GM19468 (cell line): ENCODE measurements at regions not wholly inside any gene's neighbourhood (a gene's known extent, or its start where the extent isn't known, plus 50 kb on each side); places are given as distances from the start of the nearest gene placed in this dataset.
"Not testable (repeated sequence)": the region's sequence is repeated elsewhere in the genome, so short reads cannot be mapped to it uniquely, and the experiment has no call there.

Experiments used
- ATAC-seq: cut with Tn5 transposase; IDR thresholded peaks from one replicate; pipeline ENCODE4 v1.9.1; 2021; ENCODE audit warnings: mild to moderate bottlenecking, moderate library complexity, moderate number of reproducible peaks; ENCODE audit not compliant: unreplicated experiment; ENCODE audit errors: extremely low read depth

DNA sequence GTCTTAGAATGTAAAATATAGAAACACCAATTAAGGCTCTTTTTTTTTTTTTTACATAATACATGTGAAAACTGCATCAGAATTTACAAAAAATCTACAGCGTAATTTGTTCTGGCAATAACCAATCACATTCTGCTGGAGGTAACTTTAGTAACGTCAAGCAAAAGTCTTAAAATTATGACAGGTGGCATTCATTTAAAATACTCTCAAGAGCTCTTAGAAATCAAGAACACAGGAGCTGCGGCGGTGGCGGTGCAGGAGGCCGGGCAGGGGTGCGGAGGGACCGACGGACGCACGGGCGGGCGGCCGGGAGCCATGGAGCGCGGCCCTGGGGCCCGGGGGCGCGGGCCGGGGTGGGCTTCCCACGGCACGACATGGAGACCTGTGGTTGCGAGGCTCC, 202.4 kb downstream of the USP22 start:
- not testable (repeated sequence) for ATAC-seq

DNA sequence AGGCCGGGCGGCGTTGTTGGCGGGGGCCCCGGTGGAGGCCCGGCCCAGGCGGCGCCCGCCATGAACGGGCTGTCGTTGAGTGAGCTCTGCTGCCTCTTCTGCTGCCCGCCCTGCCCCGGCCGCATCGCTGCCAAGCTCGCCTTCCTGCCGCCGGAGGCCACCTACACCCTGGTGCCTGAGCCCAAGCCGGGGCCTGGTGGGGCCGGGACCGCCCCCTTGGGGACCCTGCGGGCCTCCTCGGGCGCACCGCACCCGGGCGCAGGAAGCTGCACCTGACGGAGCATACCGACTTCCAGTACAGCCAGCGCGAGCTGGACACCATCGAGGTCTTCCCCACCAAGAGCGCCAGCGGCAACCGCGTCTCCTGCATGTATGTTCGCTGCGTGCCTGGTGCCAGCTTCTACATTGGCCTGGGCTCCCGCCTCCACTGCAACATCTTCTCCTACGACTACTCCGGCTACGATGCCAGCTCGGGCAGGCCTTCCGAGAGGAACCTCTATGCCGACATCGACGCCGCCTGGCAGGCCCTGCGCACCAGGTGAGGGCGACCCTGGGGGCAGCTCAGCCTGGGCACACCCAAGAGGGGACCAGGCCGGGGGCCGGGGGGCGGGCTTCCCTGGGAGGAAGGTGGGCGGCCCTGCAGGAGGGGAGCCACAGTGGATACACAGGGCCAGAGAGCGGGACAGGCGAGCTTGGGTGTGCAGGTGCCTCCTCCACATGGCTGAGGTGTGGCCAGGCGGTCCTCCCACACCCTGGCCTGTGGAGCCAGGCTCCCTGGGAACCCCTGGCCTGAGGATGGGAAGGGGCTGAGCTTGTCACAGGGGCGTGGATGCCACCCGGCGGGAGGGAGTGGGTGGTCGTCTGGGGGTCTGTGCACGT, 201.6 kb downstream of the USP22 start:
- ATAC-seq = not testable (repeated sequence)

DNA sequence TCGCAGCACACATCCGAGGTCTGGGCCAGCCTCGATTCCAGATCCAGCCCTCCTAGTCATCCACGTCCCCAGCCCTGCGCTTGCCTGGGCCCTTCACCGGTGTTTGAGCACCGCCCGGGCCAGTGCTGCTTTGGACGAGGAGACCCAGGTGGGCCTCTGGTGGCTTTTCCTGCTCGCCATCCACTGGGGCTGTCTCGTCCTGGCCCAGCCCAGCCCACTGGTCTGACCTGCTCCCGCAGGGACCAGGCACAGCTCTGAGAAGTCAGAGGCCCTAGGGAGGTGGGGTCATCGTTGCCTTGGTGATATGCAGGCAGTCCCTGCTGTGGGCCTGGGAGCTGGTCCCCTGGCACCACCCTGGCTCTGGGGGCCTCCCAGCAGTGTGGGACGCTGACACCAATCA, 200.8 kb downstream of the USP22 start:
- not testable (repeated sequence) for ATAC-seq

DNA sequence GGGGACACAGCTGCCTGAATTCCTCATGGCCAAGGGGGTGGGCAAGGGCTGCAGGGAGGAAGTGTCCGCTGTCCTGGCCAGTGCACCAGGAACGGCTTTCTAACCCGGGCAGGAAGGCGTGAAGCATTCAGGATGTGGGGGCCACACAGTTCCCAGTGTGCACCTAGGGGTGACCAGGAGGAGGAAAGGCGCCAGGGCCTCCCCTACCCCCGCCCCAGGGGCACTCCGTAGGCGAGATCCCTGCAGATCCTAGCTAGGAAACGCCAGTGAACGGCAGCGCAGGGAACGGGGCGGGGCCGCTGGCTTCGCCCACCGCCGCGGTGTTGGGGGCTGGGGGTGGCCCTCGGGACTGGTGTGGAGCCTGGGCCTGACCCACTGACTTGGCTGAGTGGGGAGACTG, 199.6 kb downstream of the USP22 start:
- not testable (repeated sequence) for ATAC-seq

DNA sequence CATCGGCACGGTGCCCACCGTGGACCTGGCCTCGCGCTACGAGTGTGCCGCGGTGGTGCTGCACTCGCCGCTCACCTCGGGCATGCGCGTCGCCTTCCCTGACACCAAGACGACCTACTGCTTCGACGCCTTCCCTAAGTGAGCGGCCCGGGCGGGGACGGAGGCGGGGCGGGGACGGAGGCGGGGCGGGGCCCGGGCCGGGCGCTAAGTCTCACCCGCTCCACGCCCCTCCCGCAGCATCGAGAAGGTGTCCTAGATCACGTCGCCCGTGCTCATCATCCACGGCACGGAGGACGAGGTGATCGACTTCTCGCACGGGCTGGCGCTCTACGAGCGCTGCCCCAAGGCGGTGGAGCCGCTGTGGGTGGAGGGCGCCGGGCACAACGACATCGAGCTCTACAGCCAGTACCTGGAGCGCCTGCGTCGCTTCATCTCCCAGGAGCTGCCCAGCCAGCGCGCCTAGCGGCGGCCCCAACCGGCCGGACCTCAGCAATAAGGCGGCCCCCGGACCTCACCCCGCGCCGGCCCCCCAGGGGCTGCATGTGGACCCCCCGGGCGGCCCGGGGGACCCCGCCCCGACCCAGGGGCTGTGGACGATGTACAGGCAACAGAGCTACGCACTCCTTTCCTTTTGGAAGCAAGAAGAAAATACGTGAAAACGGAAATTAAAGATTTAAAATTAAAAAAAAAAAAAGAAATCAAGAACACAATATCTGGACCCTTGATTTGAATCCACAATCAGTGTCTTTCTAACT, 198.8 kb downstream of the USP22 start:
- ATAC-seq = not testable (repeated sequence)

DNA sequence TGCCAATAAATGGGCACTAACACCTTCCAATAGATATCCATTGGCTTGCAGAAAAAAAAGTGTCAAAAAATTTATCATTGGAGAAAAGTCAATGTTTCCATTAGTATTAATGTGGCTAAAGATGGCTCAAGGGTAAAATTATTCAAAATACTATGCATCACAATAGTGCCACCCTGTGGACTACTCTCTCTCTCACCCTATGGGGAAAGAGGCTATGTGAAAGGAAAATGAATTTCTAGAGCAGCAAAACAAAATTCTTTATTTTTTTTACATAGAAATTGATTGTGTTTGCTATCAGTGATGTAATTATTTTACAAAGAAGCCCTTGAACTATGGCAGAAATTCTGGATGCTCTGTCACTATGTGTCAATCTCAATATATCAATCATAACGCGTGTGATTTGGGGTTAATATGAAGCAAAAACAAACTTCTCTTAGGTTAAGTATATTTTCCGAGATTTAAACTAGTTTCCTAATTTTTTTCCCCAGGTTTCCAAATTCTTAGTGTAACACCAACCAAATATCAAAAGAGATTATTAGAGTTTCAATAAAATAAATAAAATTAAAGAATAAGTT, 193.9 kb downstream of the USP22 start:
- ATAC-seq = not testable (repeated sequence)

DNA sequence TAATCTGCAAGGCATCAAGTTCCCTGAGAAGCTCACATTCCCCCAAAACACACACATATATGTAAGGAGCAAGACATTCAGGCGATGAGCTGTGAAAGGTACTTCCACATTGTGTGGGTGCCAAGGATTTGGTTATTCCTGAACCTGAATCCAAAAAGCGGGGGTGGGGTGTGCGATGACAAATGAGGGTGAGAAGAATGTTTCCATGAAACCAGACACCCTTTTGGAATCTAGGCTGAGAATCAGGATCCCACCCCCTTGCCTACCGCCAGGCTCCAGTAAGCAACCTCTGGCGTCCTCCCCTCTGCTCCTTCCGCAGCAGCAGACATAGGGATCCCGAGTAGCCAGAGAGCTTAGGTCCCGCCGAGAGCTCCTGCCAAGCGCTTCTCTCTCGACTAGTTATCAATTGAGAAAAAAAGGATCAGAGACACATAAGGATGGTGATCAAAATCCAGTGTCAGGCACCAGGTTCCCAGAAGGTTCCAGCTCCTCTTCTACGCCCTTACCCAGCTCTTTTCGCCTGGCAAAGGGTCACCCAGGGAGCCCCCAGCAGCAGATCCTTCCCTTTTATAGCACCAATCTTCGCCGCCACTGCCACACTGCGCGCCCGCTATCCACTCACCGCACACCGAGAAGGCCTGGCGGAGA, 191.1 kb downstream of the USP22 start:
- ATAC-seq = not testable (repeated sequence)

DNA sequence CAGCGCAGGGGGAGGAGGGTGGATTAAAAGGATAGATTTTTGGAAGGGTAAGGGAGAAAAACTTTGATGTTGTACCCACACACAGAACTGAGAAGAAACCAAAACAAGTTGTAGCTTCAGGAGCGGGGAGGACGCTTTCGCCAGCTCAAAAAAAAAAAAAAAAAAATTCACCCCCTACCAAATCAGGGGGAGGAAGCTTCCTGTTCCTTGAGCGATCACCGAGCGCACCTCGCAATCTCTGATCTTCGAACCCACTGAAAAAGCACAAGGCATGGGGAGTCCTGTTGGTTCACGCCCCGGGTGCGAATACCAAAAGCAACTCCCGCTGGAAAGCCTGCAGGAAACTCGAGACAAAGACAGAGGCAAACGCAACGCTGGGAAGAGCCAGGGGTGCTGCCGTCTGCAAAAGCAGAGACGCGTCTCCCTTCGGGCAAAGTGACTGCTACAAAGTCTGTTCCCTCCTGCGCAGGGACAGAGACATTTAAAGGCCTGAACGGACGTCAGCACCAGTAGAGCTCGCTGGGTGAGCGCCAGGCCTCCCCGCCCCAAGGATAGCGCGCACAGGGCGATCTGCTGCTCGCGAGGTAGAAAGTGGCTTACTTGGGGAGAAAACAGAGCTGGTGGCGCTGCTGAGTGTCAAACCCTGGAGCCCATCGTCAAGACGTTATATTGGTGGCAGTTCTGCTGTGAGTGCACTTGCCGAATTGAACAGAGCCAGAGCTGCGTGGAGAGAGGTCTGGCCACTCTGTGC, 190.4 kb downstream of the USP22 start:
- ATAC-seq = no peak

DNA sequence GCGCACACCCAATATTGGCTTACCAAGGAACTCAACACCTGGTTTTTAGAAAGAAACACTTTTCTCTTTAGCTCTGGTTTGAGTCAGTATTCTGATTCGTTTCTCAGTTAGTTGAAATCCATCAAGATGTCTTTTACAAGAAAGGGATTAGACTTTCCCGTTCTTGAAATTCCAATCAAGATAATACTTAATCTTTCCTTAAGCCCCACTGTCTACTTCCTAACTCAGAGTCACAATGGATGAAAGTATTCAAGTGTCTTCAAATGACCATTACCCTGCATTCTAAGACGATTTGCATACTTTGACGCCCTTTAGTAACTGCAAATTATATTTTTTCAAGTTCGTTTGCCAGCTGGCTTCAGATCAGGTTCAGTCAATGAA, 189.8 kb downstream of the USP22 start:
- ATAC-seq = no peak

DNA sequence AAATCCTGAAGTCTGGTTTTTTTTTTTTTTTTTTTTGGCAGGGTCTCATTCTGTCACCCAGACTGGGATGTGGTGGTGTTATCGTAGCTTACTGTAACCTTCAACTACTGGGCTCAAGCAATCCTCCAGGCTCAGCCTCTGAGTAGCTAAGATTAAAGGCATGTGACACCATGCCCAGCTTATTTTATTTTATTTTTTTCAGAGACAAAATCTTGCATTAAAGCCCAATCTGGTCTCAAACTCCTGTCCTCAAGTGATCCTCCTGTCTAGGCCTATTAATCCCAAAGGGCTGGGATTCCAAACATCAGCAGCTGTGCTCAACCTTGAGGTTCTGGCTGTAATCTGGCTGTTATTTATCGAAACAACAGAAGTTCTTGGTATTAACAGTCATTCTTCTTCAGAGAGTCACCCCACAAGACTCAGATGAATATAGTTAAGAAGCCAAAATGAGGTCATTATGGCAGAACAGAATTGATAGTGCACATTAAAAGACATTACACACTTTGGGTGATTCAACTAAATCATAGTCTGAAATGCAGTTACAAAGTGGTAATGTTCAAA, 186.8 kb downstream of the USP22 start:
- ATAC-seq = not testable (repeated sequence)

DNA sequence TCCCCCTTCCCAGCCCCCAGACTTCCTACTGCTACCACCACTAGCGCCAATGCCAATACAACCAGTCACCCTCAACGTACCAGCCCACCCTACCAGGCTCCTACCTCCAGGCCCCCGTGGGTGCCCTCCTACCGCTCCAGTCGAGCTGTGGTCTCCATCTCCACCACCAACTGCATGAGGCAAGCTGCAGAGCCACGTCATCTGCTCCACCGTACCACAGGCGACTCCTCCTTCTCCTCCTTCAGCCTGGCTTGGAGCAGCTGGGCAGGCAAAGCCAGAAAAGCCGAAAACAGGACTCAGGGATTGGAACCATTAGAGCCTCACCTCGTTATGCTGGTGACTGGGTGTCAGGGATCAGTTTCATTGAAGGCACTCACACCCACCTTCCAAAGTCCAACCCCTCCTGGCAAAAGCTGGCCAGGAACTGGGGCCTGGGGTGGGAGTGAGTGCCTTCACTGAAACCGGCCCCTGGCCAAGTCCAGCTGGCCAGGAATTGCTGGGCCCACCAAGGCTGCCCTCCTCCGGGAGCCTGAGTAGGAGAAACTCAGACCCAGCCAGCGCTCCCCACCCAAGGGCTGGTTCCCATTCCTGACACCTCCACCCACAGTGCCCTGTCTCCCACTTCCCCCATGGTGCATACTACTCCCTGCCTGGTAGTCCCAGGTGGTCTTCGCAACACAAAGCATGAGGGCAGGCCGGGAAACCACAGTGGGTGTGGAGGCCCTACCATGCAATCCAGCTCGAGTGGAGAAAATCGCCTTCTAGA, 176.2 kb downstream of the USP22 start:
- not testable (repeated sequence) for ATAC-seq

DNA sequence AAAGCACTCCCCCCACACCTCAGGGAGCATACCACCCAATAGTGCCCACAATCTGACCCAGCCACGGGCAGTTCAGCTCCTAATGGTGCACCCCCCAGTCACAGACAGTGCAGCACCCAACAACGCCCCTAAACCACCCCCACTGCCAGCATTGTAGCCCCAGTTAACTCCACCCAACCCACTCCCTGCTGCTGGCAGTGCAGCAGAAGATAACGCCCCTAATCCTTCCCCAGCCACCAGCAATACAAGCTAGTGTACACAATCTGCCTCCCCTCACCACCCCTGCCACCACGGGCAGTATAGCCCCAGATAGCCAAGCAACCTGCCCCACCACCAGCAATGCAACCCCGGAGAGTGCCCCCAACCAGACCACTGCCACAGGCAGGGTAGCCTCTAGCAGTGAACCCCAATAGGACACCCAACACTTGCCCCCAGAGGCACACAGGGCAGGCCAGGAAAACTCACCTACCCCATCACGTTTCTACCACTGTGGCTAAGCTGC, 175.3 kb downstream of the USP22 start:
- ATAC-seq = not testable (repeated sequence)

DNA sequence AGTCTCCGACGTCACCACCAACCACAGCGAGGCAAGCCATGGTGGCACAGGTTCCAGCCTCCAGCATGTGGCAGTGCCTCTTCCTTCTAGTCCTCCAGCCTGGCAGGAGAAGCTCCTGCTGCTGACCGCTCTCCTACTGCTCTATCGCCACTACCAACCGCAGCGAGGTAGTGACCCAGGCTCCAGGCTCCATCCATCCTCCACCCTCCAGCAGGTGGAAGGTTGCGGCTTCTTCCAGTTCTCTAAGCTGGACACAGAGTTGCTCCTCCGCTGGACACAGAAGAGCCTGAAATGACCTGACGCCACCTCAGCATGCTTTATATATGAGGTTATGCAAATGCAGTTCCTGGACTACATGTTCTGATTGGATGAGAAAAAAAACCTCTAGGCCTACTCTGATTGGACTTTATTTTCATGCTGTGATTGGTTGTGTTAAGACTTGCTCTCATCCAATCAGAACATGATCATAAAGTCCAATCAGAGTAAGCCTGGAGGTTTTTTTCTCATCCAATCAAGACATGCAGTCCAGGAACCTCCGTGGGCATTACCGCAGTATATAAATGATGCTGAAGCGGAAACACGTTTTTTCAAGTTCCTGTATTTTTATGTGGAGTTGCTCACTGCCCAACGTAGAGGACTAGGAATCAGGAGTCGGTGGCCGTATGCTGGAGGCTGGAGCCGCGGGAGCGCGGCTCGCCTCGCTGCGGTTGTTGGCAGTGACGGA, 174.7 kb downstream of the USP22 start:
- ATAC-seq = not testable (repeated sequence)

DNA sequence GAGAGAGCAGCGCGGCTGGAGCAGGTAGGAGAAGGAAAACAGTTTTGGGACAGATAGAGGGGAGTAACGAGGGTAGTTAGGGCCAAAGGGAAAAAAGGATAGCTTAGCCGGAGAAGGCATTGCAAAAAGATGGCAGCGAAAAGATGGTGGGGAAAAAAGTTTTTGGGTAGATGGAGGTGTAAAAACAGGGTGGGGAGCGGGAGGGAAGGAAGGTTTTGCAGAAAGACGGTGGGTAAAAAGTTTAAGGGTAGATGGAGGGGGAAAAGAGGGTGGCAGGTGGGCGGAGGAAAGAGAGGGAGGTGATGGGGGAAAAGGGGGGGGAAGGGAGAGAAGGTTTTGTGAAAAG, 174.2 kb downstream of the USP22 start:
- not testable (repeated sequence) for ATAC-seq

DNA sequence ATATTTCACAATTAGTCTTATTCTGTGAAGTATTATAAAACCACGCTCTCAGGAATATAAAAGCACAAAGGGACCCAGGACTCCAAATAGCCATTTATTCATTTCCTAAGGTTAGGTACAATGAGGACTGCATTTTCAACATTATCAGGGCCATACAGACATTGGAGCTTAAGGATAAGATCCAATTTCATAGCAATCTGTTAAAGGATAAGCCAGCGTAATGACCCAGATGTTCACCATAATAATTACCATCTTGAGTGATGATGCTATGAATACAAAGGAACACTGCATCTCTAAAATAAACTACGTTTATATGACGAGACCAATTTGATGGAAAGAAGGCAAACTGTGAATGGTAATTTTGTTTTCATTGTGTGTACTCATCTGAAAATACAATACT, 169.6 kb downstream of the USP22 start:
- ATAC-seq = not testable (repeated sequence)

DNA sequence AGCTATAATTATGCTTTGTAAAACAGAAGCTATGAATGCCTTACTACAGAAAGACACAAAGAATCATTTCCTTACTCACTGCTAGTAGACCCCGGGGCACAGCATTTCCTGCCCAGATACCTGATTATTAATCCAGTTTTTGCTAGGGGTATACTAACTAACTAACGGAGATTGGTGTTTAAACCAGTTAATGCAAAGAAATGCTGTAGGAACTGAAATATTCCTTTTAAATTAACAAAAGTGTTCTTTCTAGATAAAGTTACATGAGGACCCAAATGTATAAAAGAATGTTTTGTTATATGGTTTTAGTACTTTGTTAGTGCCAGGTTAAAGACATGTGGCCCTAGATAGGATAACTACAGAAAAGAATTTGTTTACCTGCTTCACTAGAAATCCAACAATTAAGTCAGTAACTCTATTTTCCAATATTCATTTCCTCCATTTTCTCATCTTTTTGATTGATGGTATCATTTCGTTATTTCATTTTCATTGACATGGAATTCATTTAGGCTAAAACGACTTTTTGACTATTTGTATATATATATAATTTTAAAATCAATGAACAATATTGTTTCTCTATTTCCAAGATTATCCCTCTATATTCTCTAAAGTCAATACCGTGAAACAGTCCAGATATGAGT, 169.0 kb downstream of the USP22 start:
- ATAC-seq = not testable (repeated sequence)

DNA sequence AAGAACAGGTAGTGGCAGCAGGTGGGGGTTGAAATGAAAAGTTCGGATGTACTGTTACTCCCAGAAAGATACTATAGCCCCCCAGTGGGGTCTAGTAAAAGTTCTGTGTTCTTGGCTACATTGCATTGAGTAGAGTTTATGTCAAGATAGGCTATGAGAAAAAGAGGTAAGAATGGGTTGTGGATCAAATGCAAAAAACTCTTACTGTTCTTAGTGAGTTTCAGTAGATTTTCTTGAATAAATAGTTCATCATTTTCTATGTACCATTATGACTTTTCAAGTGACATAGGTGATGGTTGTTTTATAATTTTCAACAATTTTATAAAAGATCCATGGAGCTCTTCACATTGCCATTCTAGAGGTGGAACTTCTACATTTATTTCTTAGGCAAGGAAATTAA, 165.4 kb downstream of the USP22 start:
- ATAC-seq = not testable (repeated sequence)

DNA sequence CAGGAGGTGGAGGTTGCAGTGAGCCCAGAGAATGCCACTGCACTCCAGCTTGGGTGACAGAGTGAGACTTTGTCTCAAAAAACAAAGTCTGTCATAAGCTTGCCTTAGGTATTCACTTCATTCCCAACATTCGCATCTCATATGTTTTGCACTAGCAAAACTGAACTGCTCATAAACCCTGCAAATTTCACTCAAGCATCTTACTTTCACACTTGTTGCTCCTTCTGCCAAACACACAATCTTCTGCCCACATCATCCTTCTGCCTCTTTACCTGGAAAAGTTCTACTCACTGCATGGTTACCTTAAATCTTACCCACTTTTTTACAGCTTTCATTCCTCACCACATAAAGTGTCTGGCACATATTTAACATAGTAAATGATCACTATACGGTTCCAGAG, 152.5 kb downstream of the USP22 start:
- no peak for ATAC-seq
